H9 (cell line): ENCODE measurements at regions not wholly inside any gene's neighbourhood (a gene's known extent, or its start where the extent isn't known, plus 50 kb on each side); places are given as distances from the start of the nearest gene placed in this dataset.

ENCODE experiments used
- DNase-seq: peaks from one replicate; pipeline ENCODE4 v3.0.0-alpha.2; 2017
- H2AFZ ChIP-seq: one replicate; pipeline ENCODE4 v1.6.1; 2013; ENCODE audit warnings: mild to moderate bottlenecking, low read length, control low read depth, moderate library complexity
- H2AK5ac ChIP-seq: 2 replicates; pipeline ENCODE4 v1.6.1; 2013; ENCODE audit warnings: low read length, control low read depth, mixed read lengths; ENCODE audit not compliant: insufficient read length
- H2BK120ac ChIP-seq: one replicate; pipeline ENCODE4 v1.6.1; 2013; ENCODE audit warnings: low read depth, mild to moderate bottlenecking, low read length, control low read depth, inconsistent platforms; ENCODE audit not compliant: poor library complexity, severe bottlenecking
- H2BK12ac ChIP-seq: 2 replicates; pipeline ENCODE4 v1.6.1; 2013; ENCODE audit warnings: low read length, control low read depth, mixed read lengths, low read depth; ENCODE audit not compliant: insufficient read length
- H2BK15ac ChIP-seq: 2 replicates; pipeline ENCODE4 v1.6.1; 2013; ENCODE audit warnings: low read depth, low read length, control low read depth
- H2BK20ac ChIP-seq: one replicate; pipeline ENCODE4 v1.6.1; 2013; ENCODE audit warnings: low read depth, mild to moderate bottlenecking, low read length, control low read depth, inconsistent platforms; ENCODE audit not compliant: poor library complexity, severe bottlenecking
- H2BK5ac ChIP-seq: 2 replicates; pipeline ENCODE4 v1.6.1; 2013; ENCODE audit warnings: low read length, control low read depth, mixed read lengths; ENCODE audit not compliant: insufficient read length
- H3K14ac ChIP-seq: 2 replicates; pipeline ENCODE4 v1.6.1; 2013; ENCODE audit warnings: low read length, control low read depth; ENCODE audit not compliant: insufficient read depth
- H3K18ac ChIP-seq: 2 replicates; pipeline ENCODE4 v1.6.1; 2013; ENCODE audit warnings: low read depth, mild to moderate bottlenecking, mixed read lengths, low read length, control low read depth; ENCODE audit not compliant: insufficient read length
- H3K23ac ChIP-seq: 2 replicates; pipeline ENCODE4 v1.6.1; 2013; ENCODE audit warnings: low read length, control low read depth, mixed read lengths, low read depth; ENCODE audit not compliant: insufficient read length
- H3K23me2 ChIP-seq: 2 replicates; pipeline ENCODE4 v1.6.1; 2013; ENCODE audit warnings: low read depth, mild to moderate bottlenecking, mixed read lengths, low read length, control low read depth; ENCODE audit not compliant: insufficient read length, poor library complexity, severe bottlenecking
- H3K27ac ChIP-seq: 2 replicates; pipeline ENCODE4 v1.5.1; 2013; ENCODE audit warnings: low read length, control low read depth, mixed read lengths, low read depth; ENCODE audit not compliant: insufficient read length
- H3K27me3 ChIP-seq: 2 replicates; pipeline ENCODE4 v1.6.1; 2013; ENCODE audit warnings: low read length, control low read depth, inconsistent platforms; ENCODE audit not compliant: insufficient read depth
- H3K4ac ChIP-seq: 2 replicates; pipeline ENCODE4 v1.6.1; 2013; ENCODE audit warnings: low read depth, mild to moderate bottlenecking, control low read depth, inconsistent platforms, low read length, moderate library complexity
- H3K4me1 ChIP-seq: 2 replicates; pipeline ENCODE4 v1.6.1; 2013; ENCODE audit warnings: low read length, control low read depth, inconsistent platforms; ENCODE audit not compliant: insufficient read depth
- H3K4me2 ChIP-seq: 2 replicates; pipeline ENCODE4 v1.6.1; 2013; ENCODE audit warnings: low read length, control low read depth, mixed read lengths; ENCODE audit not compliant: insufficient read length, insufficient read depth
- H3K56ac ChIP-seq: 2 replicates; pipeline ENCODE4 v1.6.1; 2013; ENCODE audit warnings: low read depth, mild to moderate bottlenecking, mixed read lengths, low read length, control low read depth; ENCODE audit not compliant: insufficient read length
- H3K79me1 ChIP-seq: 2 replicates; pipeline ENCODE4 v1.6.1; 2013; ENCODE audit warnings: low read depth, mild to moderate bottlenecking, moderate library complexity, low read length, control low read depth, inconsistent platforms; ENCODE audit not compliant: insufficient read depth, poor library complexity, severe bottlenecking
- H3K79me2 ChIP-seq: 2 replicates; pipeline ENCODE4 v1.6.1; 2013; ENCODE audit warnings: low read length, control low read depth, inconsistent platforms; ENCODE audit not compliant: insufficient read depth
- H3K9ac ChIP-seq: 2 replicates; pipeline ENCODE4 v1.6.1; 2013; ENCODE audit warnings: low read length, control low read depth, mixed read lengths; ENCODE audit not compliant: insufficient read length; ENCODE audit errors: extremely low read depth
- H3K9me3 ChIP-seq: one replicate; pipeline ENCODE4 v1.6.1; 2013; ENCODE audit warnings: low read depth, low read length, inconsistent platforms; ENCODE audit not compliant: control insufficient read depth
- H3T11ph ChIP-seq: one replicate; pipeline ENCODE4 v1.6.1; 2013; ENCODE audit warnings: mild to moderate bottlenecking, low read length, control low read depth, inconsistent platforms
- H4K20me1 ChIP-seq: one replicate; pipeline ENCODE4 v1.6.1; 2013; ENCODE audit not compliant: control insufficient read depth, insufficient read length, insufficient read depth
- H4K5ac ChIP-seq: 2 replicates; pipeline ENCODE4 v1.6.1; 2013; ENCODE audit warnings: low read depth, mild to moderate bottlenecking, mixed read lengths, low read length, control low read depth; ENCODE audit not compliant: insufficient read length
- H4K8ac ChIP-seq: replicated peaks from 2 replicates; pipeline ENCODE4 v1.6.1; 2013; ENCODE audit warnings: low read length, control low read depth, mixed read lengths, low read depth; ENCODE audit not compliant: insufficient read length
- H4K91ac ChIP-seq: 2 replicates; pipeline ENCODE4 v1.6.1; 2013; ENCODE audit warnings: low read depth, mild to moderate bottlenecking, moderate library complexity, mixed read lengths, low read length, control low read depth; ENCODE audit not compliant: insufficient read length
- H3K27ac Mint-ChIP-seq, 3 experiments: 2 replicates in 2 of 3; 3 replicates in 1 of 3; pipeline ENCODE4 v1.8.0; 2020 to 2021; ENCODE audit warnings: mixed read lengths in 3 of 3, mild to moderate bottlenecking in 1 of 3, moderate library complexity in 1 of 3
- H3K27me3 Mint-ChIP-seq: 2 replicates; pipeline ENCODE4 v1.8.0; 2021; ENCODE audit warnings: low read depth, mild to moderate bottlenecking, moderate library complexity, mixed read lengths
- H3K36me3 Mint-ChIP-seq, 3 experiments: 2 replicates in 2 of 3; 3 replicates in 1 of 3; pipeline ENCODE4 v1.8.0; 2020 to 2021; ENCODE audit warnings: low read depth in 3 of 3, mixed read lengths in 3 of 3; ENCODE audit not compliant: insufficient read depth in 1 of 3
- H3K4me1 Mint-ChIP-seq, 2 experiments: 2 replicates each; pipeline ENCODE4 v1.8.0; 2020; ENCODE audit warnings: mixed read lengths in 2 of 2
- H3K4me3 Mint-ChIP-seq, 2 experiments: 2 replicates in 1 of 2; 3 replicates in 1 of 2; pipeline ENCODE4 v1.8.0; 2020 to 2021; ENCODE audit warnings: mild to moderate bottlenecking in 2 of 2, mixed read lengths in 2 of 2, moderate library complexity in 1 of 2
- H3K9me3 Mint-ChIP-seq, 2 experiments: 2 replicates in 1 of 2; 3 replicates in 1 of 2; pipeline ENCODE4 v1.8.0; 2020; ENCODE audit warnings: mild to moderate bottlenecking in 2 of 2, mixed read lengths in 2 of 2, moderate library complexity in 1 of 2
- WGBS: extraction: QIAGEN DNeasy Blood & Tissue Kit; methylation state at CpG from one replicate; pipeline ENCODE4 v1.1.7; 2013; ENCODE audit warnings: missing lambda C conversion rate, low lambda C conversion rate, mixed read lengths; ENCODE audit not compliant: insufficient read length; ENCODE audit errors: extremely low coverage; 5-methylcytosine and 5-hydroxymethylcytosine counted together
- TF ChIP-seq, protein P1 (sequence below): fragments of 200-600 bp; sonication (generic); conservative IDR thresholded peaks from 3 replicates; pipeline ENCODE4 v1.8.0; 2021; ENCODE audit warnings: antibody characterized with exemption, mild to moderate bottlenecking

DNA sequence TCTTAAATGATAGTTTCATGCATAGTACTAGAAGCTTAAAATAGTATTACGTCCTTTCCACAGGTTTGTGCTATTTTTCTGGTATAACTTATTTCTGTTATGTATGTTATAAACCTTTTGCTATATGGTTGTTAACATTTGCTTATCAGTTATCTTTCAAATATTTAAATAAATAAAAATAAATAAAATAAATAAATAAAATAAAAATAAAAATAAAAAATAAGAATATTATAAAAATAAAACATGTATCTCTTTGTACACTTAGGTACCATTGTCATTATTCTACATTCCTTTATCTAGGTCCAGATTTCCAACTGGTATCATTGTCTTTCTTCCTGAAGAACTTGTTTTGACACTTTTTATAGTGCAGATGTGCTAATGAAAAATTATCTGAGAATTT lies 1310.4 kb upstream of the SLC10A2 start:
- no peak overlapping the region for H2BK20ac ChIP-seq
- H3K9me3 ChIP-seq = no peaks in the 10 kb centered on the region
- no peak overlapping the region for H3K23ac ChIP-seq
- no peak overlapping the region for H3T11ph ChIP-seq
- no peak overlapping the region for H4K91ac ChIP-seq
- WGBS = no CpG with 5 or more reads among the region's 1 CpG
- H3K27ac Mint-ChIP-seq = no peak overlapping the region
- no peak overlapping the region for H3K27ac ChIP-seq
- DNase-seq = no peak
- no peak overlapping the region for H2AFZ ChIP-seq
- no peak overlapping the region for H3K4ac ChIP-seq
- no peak overlapping the region for H2BK5ac ChIP-seq
- no peak overlapping the region for H2AK5ac ChIP-seq
- H3K27me3 ChIP-seq = no peaks in the 10 kb centered on the region
- no peaks in the 10 kb centered on the region for H3K23me2 ChIP-seq
- no peaks in the 10 kb centered on the region for H4K20me1 ChIP-seq
- H2BK12ac ChIP-seq = no peak overlapping the region
- no peaks in the 10 kb centered on the region for H3K4me1 ChIP-seq
- H3K27me3 Mint-ChIP-seq = no peaks in the 10 kb centered on the region
- H3K9me3 Mint-ChIP-seq = peaks cover 9 to 10% of the 10 kb centered on the region in 2 experiments; a peak in 4 of 5 replicates
- no peak overlapping the region for H2BK120ac ChIP-seq
- no peak overlapping the region for H3K4me2 ChIP-seq
- H3K36me3 Mint-ChIP-seq = peaks cover 0 to 17% (median 6%) of the 10 kb centered on the region in 3 experiments; a peak in 5 of 7 replicates
- H3K4me1 Mint-ChIP-seq = no peaks in the 10 kb centered on the region
- no peak overlapping the region for H2BK15ac ChIP-seq
- H3K56ac ChIP-seq = no peak overlapping the region
- TF ChIP-seq, protein P1, sequence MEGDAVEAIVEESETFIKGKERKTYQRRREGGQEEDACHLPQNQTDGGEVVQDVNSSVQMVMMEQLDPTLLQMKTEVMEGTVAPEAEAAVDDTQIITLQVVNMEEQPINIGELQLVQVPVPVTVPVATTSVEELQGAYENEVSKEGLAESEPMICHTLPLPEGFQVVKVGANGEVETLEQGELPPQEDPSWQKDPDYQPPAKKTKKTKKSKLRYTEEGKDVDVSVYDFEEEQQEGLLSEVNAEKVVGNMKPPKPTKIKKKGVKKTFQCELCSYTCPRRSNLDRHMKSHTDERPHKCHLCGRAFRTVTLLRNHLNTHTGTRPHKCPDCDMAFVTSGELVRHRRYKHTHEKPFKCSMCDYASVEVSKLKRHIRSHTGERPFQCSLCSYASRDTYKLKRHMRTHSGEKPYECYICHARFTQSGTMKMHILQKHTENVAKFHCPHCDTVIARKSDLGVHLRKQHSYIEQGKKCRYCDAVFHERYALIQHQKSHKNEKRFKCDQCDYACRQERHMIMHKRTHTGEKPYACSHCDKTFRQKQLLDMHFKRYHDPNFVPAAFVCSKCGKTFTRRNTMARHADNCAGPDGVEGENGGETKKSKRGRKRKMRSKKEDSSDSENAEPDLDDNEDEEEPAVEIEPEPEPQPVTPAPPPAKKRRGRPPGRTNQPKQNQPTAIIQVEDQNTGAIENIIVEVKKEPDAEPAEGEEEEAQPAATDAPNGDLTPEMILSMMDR = no peak
- no peak overlapping the region for H4K8ac ChIP-seq
- H4K5ac ChIP-seq = no peak overlapping the region
- no peak overlapping the region for H3K18ac ChIP-seq
- H3K79me1 ChIP-seq = no peaks in the 10 kb centered on the region
- no peaks in the 10 kb centered on the region for H3K79me2 ChIP-seq
- H3K4me3 Mint-ChIP-seq = no peak overlapping the region
- H3K14ac ChIP-seq = no peak overlapping the region
- H3K9ac ChIP-seq = no peak overlapping the region
